Testis (tissue), 2 donors: ENCODE measurements at regions not wholly inside any gene's neighbourhood (a gene's known extent, or its start where the extent isn't known, plus 50 kb on each side); places are given as distances from the start of the nearest gene placed in this dataset.

Experiments used
- DNase-seq: peaks from one replicate; pipeline ENCODE4 v3.0.0-alpha.2; 2019
- H3K27ac ChIP-seq, 2 donors: fragments of 200-600 bp; sonication (generic); one replicate each; pipeline ENCODE4 v1.5.1; 2019
- H3K27me3 ChIP-seq: fragments of 200-600 bp; sonication (generic); one replicate; pipeline ENCODE4 v1.5.1; 2019
- H3K36me3 ChIP-seq: fragments of 200-600 bp; sonication (generic); one replicate; pipeline ENCODE4 v1.5.1; 2017; ENCODE audit warnings: low read depth; ENCODE audit errors: missing control alignments
- H3K4me1 ChIP-seq: fragments of 200-600 bp; sonication (generic); one replicate; pipeline ENCODE4 v1.5.1; 2019
- H3K4me3 ChIP-seq, 2 donors: fragments of 200-600 bp; sonication (generic); one replicate each; pipeline ENCODE4 v1.5.1; 2017 to 2019
- H3K9me3 ChIP-seq: fragments of 200-600 bp; sonication (generic); one replicate; pipeline ENCODE4 v1.5.1; 2017
- CTCF ChIP-seq, 3 experiments: fragments of 450-650 bp in 2 of 3; fragments of 200-600 bp in 1 of 3; sonication (generic) in 1 of 3; IDR thresholded peaks; one replicate each; pipeline ENCODE4 v1.5.1; 2016 to 2019; ENCODE audit warnings: antibody characterized with exemption in 3 of 3, mild to moderate bottlenecking in 2 of 3, moderate library complexity in 1 of 3
- POLR2A ChIP-seq: fragments of 450-650 bp; IDR thresholded peaks from one replicate; pipeline ENCODE4 v1.6.1; 2017; ENCODE audit warnings: antibody characterized with exemption, mild to moderate bottlenecking, moderate library complexity
- WGBS, 2 donors: methylation state at CpG; one replicate each; pipeline ENCODE4 v1.1.5; 2018; 5-methylcytosine and 5-hydroxymethylcytosine counted together
- intact Hi-C: fragments of 100-400 bp; cut with DNase I; formaldehyde crosslinking; loops from one replicate; pipeline ENCODE4 v1.15.1; 2023; ENCODE audit warnings: low total_unique reads

GRCh38 chr6:20334962-20335361 lies 66.7 kb upstream of the E2F3 start:
- WGBS, 2 donors, result 36 to 45% methylated on average over 1 of the region's 1 CpG
- DNase-seq, result no peak
- no peaks in the 10 kb centered on the region for H3K27me3 ChIP-seq

GRCh38 chr6:20335872-20336271 lies 65.8 kb upstream of the E2F3 start:
- WGBS, 2 donors, result 33 to 54% methylated on average over 4 of the region's 4 CpGs
- Histone ChIP-seq H3K9me3 (no peaks in the 10 kb centered on the region), H3K27ac (no peak overlapping the region), H3K4me3 (no peak overlapping the region), H3K36me3 (no peaks in the 10 kb centered on the region), H3K4me1 (peaks cover 6% of the 10 kb centered on the region), H3K27me3 (no peaks in the 10 kb centered on the region)
- no peak for DNase-seq
- TF ChIP-seq CTCF (IDR thresholded peaks at IDR 0.05), result no peak
- TF ChIP-seq POLR2A, result no peak
- intact Hi-C loops, result no loop called here

More at GRCh38 chr6:20334962-20335361, 66.7 kb upstream of the E2F3 start:
- Histone ChIP-seq H3K4me3 (no peak overlapping the region), H3K4me1 (peaks cover 6% of the 10 kb centered on the region), H3K9me3 (no peaks in the 10 kb centered on the region), H3K36me3 (no peaks in the 10 kb centered on the region), H3K27ac (no peak overlapping the region)
- no peak for TF ChIP-seq CTCF (IDR thresholded peaks at IDR 0.05)
- TF ChIP-seq POLR2A, result no peak
- intact Hi-C loops, result no loop called here

DNA sequence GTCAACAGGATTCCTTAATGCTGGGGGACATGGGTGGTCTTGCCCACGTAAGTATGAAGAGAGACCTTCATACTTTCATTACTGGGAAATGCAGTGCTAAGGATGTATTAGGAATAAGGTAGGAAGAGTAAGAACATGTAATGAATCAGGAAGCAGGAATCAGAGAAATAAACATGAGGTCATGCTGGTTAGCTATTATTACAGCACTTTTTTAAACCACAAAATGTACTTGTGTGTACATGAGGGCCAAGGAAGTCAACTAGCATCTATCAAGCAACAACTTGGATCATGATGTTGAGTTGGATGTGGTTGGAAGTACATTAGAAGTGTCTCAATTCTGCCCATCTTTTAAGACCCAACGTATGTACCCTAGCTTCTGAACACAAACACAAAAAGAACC lies 63.5 kb upstream of the E2F3 start:
- WGBS, 2 donors, result 91 to 98% methylated on average over 2 of the region's 2 CpGs
- intact Hi-C loops, result no loop called here
- no peak for DNase-seq
- H3K4me3 ChIP-seq, result no peak overlapping the region
- H3K27me3 ChIP-seq, result no peaks in the 10 kb centered on the region
- H3K36me3 ChIP-seq, result no peaks in the 10 kb centered on the region
- H3K9me3 ChIP-seq, result no peaks in the 10 kb centered on the region
- no peak for TF ChIP-seq POLR2A
- TF ChIP-seq CTCF (IDR thresholded peaks at IDR 0.05), result no peak
- H3K27ac ChIP-seq, result no peak overlapping the region
- H3K4me1 ChIP-seq, result peaks cover 6% of the 10 kb centered on the region

GRCh38 chr6:20340068-20340848 lies 61.4 kb upstream of the E2F3 start:
- WGBS, 2 donors, result 85 to 88% methylated on average over 9 of the region's 9 CpGs
- Histone ChIP-seq H3K4me3 (no peak overlapping the region), H3K9me3 (no peaks in the 10 kb centered on the region), H3K4me1 (no peaks in the 10 kb centered on the region), H3K36me3 (no peaks in the 10 kb centered on the region), H3K27me3 (no peaks in the 10 kb centered on the region), H3K27ac (no peak overlapping the region)
- DNase-seq, result no peak
- TF ChIP-seq POLR2A (no peak), CTCF (IDR thresholded peaks at IDR 0.05) (no peak)
- intact Hi-C loops, result no loop called here

DNA sequence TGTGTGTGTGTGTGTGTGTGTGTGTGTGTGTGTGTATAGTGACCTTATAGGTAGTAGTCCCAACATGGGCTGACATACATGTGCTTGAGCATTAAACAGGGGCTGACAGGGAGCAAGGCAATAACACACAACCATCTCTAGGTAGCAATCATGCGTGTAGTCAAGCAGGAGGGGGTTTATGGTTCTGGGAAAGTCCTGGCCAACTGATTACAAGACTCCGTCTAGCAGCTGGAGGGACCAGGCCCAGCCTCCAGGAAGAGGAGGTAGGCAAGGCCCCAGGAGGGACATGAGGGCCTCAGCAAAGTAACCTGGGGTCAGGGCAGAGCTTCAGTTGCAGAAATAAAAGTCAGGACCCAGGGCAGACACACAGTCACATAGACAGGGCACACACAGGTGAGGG lies 60.6 kb upstream of the E2F3 start:
- intact Hi-C loops, result no loop called here
- WGBS, 2 donors, result 60 to 67% methylated on average over 2 of the region's 2 CpGs
- DNase-seq, result no peak

More for the DNA sequence above, 60.6 kb upstream of the E2F3 start:
- TF ChIP-seq POLR2A (no peak), CTCF (IDR thresholded peaks at IDR 0.05) (no peak)
- no peaks in the 10 kb centered on the region for H3K36me3 ChIP-seq
- no peaks in the 10 kb centered on the region for H3K27me3 ChIP-seq
- H3K27ac ChIP-seq, result no peak overlapping the region
- no peaks in the 10 kb centered on the region for H3K4me1 ChIP-seq
- H3K9me3 ChIP-seq, result no peaks in the 10 kb centered on the region
- H3K4me3 ChIP-seq, result no peak overlapping the region
